GM23338 (cell line): ENCODE measurements at regions not wholly inside any gene's neighbourhood (a gene's known extent, or its start where the extent isn't known, plus 50 kb on each side); places are given as distances from the start of the nearest gene placed in this dataset.

Experiments used
- CREB1 ChIP-seq: fragments of 250-450 bp; sonication (Bioruptor Pico); IDR thresholded peaks from 2 replicates; pipeline ENCODE4 v1.5.0; 2020; ENCODE audit warnings: low read depth, mild to moderate bottlenecking, moderate library complexity
- CTCF ChIP-seq, 2 experiments: fragments of 200-600 bp in 1 of 2; sonication (generic) in 1 of 2; conservative IDR thresholded peaks; 2 replicates each; pipeline versions ENCODE4 v1.5.1 to v1.6.1; 2016 to 2017; ENCODE audit warnings: antibody characterized with exemption in 2 of 2, low read depth in 2 of 2, mild to moderate bottlenecking in 2 of 2, moderate library complexity in 1 of 2
- EZH2 ChIP-seq: fragments of 200-600 bp; sonication (generic); IDR thresholded peaks from one replicate; pipeline ENCODE4 v1.8.0; 2017; ENCODE audit warnings: antibody characterized with exemption, mild to moderate bottlenecking, low read depth; ENCODE audit not compliant: unreplicated experiment
- EZH2phosphoT487 ChIP-seq: fragments of 200-600 bp; sonication (generic); IDR thresholded peaks from one replicate; pipeline ENCODE4 v1.8.1; 2018; ENCODE audit warnings: antibody characterized with exemption; ENCODE audit not compliant: unreplicated experiment
- JUNB ChIP-seq: IDR thresholded peaks from one replicate; pipeline ENCODE4 v1.6.1; 2016; ENCODE audit warnings: antibody characterized with exemption; ENCODE audit not compliant: unreplicated experiment
- POLR2AphosphoS5 ChIP-seq: IDR thresholded peaks from 2 replicates; pipeline ENCODE4 v1.6.1; 2016; ENCODE audit warnings: antibody characterized with exemption, low read depth
- STAT1 ChIP-seq: IDR thresholded peaks from one replicate; pipeline ENCODE4 v1.6.1; 2016; ENCODE audit warnings: antibody characterized with exemption; ENCODE audit not compliant: unreplicated experiment
- TF ChIP-seq, protein P1 (sequence below): IDR thresholded peaks from one replicate; pipeline ENCODE4 v1.6.1; 2018; ENCODE audit warnings: antibody characterized with exemption; ENCODE audit not compliant: unreplicated experiment
- TF ChIP-seq, protein P2 (sequence below): IDR thresholded peaks from 2 replicates; pipeline ENCODE4 v1.6.1; 2016; ENCODE audit warnings: antibody characterized with exemption
- TF ChIP-seq, protein P3 (sequence below): fragments of 250-450 bp; sonication (Bioruptor Pico); IDR thresholded peaks from 2 replicates; pipeline ENCODE4 v1.5.0; 2020; ENCODE audit warnings: mild to moderate bottlenecking, moderate library complexity

DNA sequence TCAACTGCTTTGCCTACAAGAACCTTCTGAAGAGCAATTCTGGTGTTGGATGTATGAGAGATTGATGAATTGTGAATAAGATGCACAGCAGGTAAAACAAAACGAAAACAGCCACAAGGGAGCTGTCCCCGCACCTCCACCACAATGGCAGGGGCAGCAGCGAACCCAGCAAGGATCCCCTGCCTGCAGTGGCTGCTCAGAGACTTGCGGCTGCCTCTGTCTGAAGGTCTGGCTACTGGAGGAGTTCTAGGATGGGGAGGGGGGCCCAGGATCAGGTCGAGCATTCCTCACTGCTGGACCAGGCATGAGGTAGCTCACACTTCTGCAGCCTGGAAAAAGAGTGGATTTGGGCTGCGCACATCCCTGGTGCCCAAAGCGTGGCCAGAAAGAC is 523.5 kb downstream of the CDH26 start:
- TF ChIP-seq CTCF (conservative IDR thresholded peaks at IDR 0.05; ENCODE audit: low read depth in 2 of 2): no peak
- TF ChIP-seq, protein P1, sequence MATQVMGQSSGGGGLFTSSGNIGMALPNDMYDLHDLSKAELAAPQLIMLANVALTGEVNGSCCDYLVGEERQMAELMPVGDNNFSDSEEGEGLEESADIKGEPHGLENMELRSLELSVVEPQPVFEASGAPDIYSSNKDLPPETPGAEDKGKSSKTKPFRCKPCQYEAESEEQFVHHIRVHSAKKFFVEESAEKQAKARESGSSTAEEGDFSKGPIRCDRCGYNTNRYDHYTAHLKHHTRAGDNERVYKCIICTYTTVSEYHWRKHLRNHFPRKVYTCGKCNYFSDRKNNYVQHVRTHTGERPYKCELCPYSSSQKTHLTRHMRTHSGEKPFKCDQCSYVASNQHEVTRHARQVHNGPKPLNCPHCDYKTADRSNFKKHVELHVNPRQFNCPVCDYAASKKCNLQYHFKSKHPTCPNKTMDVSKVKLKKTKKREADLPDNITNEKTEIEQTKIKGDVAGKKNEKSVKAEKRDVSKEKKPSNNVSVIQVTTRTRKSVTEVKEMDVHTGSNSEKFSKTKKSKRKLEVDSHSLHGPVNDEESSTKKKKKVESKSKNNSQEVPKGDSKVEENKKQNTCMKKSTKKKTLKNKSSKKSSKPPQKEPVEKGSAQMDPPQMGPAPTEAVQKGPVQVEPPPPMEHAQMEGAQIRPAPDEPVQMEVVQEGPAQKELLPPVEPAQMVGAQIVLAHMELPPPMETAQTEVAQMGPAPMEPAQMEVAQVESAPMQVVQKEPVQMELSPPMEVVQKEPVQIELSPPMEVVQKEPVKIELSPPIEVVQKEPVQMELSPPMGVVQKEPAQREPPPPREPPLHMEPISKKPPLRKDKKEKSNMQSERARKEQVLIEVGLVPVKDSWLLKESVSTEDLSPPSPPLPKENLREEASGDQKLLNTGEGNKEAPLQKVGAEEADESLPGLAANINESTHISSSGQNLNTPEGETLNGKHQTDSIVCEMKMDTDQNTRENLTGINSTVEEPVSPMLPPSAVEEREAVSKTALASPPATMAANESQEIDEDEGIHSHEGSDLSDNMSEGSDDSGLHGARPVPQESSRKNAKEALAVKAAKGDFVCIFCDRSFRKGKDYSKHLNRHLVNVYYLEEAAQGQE: no peak
- TF ChIP-seq STAT1: no peak
- no peak for TF ChIP-seq EZH2
- TF ChIP-seq EZH2phosphoT487: no peak
- no peak for TF ChIP-seq POLR2AphosphoS5
- TF ChIP-seq, protein P2, sequence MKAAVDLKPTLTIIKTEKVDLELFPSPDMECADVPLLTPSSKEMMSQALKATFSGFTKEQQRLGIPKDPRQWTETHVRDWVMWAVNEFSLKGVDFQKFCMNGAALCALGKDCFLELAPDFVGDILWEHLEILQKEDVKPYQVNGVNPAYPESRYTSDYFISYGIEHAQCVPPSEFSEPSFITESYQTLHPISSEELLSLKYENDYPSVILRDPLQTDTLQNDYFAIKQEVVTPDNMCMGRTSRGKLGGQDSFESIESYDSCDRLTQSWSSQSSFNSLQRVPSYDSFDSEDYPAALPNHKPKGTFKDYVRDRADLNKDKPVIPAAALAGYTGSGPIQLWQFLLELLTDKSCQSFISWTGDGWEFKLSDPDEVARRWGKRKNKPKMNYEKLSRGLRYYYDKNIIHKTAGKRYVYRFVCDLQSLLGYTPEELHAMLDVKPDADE: no peak
- no peak for TF ChIP-seq JUNB
- TF ChIP-seq, protein P3, sequence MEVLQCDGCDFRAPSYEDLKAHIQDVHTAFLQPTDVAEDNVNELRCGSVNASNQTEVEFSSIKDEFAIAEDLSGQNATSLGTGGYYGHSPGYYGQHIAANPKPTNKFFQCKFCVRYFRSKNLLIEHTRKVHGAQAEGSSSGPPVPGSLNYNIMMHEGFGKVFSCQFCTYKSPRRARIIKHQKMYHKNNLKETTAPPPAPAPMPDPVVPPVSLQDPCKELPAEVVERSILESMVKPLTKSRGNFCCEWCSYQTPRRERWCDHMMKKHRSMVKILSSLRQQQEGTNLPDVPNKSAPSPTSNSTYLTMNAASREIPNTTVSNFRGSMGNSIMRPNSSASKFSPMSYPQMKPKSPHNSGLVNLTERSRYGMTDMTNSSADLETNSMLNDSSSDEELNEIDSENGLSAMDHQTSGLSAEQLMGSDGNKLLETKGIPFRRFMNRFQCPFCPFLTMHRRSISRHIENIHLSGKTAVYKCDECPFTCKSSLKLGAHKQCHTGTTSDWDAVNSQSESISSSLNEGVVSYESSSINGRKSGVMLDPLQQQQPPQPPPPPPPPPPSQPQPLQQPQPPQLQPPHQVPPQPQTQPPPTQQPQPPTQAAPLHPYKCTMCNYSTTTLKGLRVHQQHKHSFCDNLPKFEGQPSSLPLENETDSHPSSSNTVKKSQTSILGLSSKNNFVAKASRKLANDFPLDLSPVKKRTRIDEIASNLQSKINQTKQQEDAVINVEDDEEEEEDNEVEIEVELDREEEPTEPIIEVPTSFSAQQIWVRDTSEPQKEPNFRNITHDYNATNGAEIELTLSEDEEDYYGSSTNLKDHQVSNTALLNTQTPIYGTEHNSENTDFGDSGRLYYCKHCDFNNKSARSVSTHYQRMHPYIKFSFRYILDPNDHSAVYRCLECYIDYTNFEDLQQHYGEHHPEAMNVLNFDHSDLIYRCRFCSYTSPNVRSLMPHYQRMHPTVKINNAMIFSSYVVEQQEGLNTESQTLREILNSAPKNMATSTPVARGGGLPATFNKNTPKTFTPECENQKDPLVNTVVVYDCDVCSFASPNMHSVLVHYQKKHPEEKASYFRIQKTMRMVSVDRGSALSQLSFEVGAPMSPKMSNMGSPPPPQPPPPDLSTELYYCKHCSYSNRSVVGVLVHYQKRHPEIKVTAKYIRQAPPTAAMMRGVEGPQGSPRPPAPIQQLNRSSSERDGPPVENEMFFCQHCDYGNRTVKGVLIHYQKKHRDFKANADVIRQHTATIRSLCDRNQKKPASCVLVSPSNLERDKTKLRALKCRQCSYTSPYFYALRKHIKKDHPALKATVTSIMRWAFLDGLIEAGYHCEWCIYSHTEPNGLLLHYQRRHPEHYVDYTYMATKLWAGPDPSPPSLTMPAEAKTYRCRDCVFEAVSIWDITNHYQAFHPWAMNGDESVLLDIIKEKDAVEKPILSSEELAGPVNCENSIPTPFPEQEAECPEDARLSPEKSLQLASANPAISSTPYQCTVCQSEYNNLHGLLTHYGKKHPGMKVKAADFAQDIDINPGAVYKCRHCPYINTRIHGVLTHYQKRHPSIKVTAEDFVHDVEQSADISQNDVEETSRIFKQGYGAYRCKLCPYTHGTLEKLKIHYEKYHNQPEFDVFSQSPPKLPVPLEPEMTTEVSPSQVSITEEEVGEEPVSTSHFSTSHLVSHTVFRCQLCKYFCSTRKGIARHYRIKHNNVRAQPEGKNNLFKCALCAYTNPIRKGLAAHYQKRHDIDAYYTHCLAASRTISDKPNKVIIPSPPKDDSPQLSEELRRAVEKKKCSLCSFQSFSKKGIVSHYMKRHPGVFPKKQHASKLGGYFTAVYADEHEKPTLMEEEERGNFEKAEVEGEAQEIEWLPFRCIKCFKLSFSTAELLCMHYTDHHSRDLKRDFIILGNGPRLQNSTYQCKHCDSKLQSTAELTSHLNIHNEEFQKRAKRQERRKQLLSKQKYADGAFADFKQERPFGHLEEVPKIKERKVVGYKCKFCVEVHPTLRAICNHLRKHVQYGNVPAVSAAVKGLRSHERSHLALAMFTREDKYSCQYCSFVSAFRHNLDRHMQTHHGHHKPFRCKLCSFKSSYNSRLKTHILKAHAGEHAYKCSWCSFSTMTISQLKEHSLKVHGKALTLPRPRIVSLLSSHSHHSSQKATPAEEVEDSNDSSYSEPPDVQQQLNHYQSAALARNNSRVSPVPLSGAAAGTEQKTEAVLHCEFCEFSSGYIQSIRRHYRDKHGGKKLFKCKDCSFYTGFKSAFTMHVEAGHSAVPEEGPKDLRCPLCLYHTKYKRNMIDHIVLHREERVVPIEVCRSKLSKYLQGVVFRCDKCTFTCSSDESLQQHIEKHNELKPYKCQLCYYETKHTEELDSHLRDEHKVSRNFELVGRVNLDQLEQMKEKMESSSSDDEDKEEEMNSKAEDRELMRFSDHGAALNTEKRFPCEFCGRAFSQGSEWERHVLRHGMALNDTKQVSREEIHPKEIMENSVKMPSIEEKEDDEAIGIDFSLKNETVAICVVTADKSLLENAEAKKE: no peak
- TF ChIP-seq CREB1: no peak
